Ureter (tissue), 1 donor: ENCODE measurements at regions not wholly inside any gene's neighbourhood (a gene's known extent, or its start where the extent isn't known, plus 50 kb on each side); places are given as distances from the start of the nearest gene placed in this dataset.
"Not testable (repeated sequence)": the region's sequence is repeated elsewhere in the genome, so short reads cannot be mapped to it uniquely, and the experiment has no call there.

Experiments
- DNase-seq: peaks from one replicate; pipeline ENCODE4 v3.0.0-alpha.2; 2020; ENCODE audit warnings: low spot score
- donor health status: DM: yes; HTN: yes; CAD: no.

- no peak for DNase-seq
These were observed 996.9 kb upstream of the GRIA3 start for GRCh38 chrX:122187069-122187713.

- DNase-seq, result no peak
These were observed 995.3 kb upstream of the GRIA3 start for GRCh38 chrX:122188751-122189150.

- DNase-seq, result no peak
These were observed 987.7 kb upstream of the GRIA3 start for GRCh38 chrX:122196343-122196742.

- DNase-seq, result no peak
These were observed 980.7 kb upstream of the GRIA3 start for GRCh38 chrX:122203399-122203798.

- no peak for DNase-seq
These were observed 965.4 kb upstream of the GRIA3 start for GRCh38 chrX:122218666-122219065.

GRCh38 chrX:122219226-122219625 lies 964.9 kb upstream of the GRIA3 start:
- DNase-seq, result no peak

GRCh38 chrX:122219735-122220134 lies 964.3 kb upstream of the GRIA3 start:
- DNase-seq, result no peak

- DNase-seq, result no peak
These were observed 963.3 kb upstream of the GRIA3 start for GRCh38 chrX:122220644-122221373.

GRCh38 chrX:122221810-122222209 lies 962.3 kb upstream of the GRIA3 start:
- not testable (repeated sequence) for DNase-seq

GRCh38 chrX:122224137-122224536 lies 959.9 kb upstream of the GRIA3 start:
- not testable (repeated sequence) for DNase-seq

- DNase-seq, result no peak
These were observed 945.3 kb upstream of the GRIA3 start for GRCh38 chrX:122238801-122239200.

GRCh38 chrX:122241959-122242358 lies 942.1 kb upstream of the GRIA3 start:
- no peak for DNase-seq

GRCh38 chrX:122244080-122244479 lies 940.0 kb upstream of the GRIA3 start:
- DNase-seq, result no peak

- DNase-seq, result no peak
These were observed 938.9 kb upstream of the GRIA3 start for GRCh38 chrX:122245175-122245574.

GRCh38 chrX:122245943-122246342 lies 938.1 kb upstream of the GRIA3 start:
- no peak for DNase-seq

GRCh38 chrX:122246937-122247336 lies 937.1 kb upstream of the GRIA3 start:
- no peak for DNase-seq

GRCh38 chrX:122248681-122249080 lies 935.4 kb upstream of the GRIA3 start:
- no peak for DNase-seq

- DNase-seq, result no peak
These were observed 931.6 kb upstream of the GRIA3 start for GRCh38 chrX:122252454-122252853.

GRCh38 chrX:122268353-122268752 lies 915.7 kb upstream of the GRIA3 start:
- DNase-seq, result no peak

GRCh38 chrX:122269243-122269781 lies 914.8 kb upstream of the GRIA3 start:
- no peak for DNase-seq

- no peak for DNase-seq
These were observed 913.1 kb upstream of the GRIA3 start for GRCh38 chrX:122270809-122271494.

- no peak for DNase-seq
These were observed 912.1 kb upstream of the GRIA3 start for GRCh38 chrX:122272011-122272410.

- DNase-seq, result no peak
These were observed 904.3 kb upstream of the GRIA3 start for GRCh38 chrX:122279746-122280145.
